HT-29 (cell line): ENCODE measurements at regions not wholly inside any gene's neighbourhood (a gene's known extent, or its start where the extent isn't known, plus 50 kb on each side); places are given as distances from the start of the nearest gene placed in this dataset.

ENCODE experiments used
- DNase-seq: peaks from one replicate; pipeline ENCODE4 v3.0.0-alpha.2; 2015; ENCODE audit warnings: low spot score

DNA sequence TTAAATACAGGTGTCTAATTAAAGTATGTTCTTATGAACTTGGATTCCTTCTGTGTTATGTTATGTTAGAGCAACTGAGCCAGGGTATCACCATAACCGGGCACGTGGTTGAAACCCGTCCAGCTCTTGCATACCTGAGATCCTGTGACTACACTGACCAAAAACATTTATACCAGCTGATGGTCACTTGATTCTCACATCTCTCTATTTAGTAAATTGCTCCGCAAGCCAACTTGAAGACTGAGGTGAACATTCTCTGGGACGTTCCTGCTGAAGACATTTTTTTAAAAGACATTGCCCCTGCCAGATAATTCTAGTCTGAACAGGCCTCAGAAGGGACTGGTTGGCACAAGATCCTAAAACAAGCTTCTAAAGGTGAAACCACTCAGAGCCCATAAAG is 550.0 kb upstream of the DIPK2B start:
- no peak for DNase-seq

DNA sequence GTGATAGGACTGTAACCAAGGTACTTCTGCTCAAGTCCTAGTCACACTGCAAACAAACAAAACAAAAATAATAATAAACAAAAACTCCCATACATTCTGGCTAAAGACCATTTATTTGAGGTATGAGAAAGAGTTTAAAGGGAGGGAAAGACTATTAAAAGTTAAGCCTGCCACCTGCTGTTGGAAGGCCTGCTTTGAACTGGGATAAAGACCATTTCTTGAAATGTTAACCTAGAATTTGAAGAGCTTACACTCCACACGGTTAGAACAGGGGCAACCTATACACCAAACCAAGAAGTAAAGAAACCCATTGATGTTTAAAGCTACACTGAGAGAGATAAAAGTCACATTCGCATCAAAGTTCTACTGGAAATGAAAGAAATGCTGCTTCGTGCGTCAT is 548.7 kb upstream of the DIPK2B start:
- DNase-seq = peak; percentile 33

DNA sequence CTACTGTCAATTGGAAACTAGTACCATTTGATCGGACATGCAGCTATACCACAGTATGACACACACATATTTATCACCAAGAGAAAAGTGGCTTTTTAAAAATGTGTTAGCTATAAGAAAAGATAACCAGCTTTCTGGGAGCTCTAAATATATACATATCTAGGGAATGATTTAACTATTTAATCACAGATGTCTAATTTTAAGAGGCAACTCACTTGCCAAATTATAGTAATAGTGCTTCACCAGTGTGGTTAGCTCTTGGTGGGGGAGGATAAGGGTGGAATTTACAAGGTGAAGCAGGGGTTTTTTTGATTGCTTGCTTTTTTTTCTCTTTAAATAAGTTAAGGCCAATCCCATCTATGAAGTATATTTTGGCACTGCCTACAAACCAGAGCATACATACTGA is 547.7 kb upstream of the DIPK2B start:
- DNase-seq = peak; percentile 1

- DNase-seq = peak; percentile 2
Measured at GRCh38 chrX:45747905-45748304, 547.2 kb upstream of the DIPK2B start.

- DNase-seq = peak; percentile 1
Measured at GRCh38 chrX:45745479-45745878, 544.8 kb upstream of the DIPK2B start.

DNA sequence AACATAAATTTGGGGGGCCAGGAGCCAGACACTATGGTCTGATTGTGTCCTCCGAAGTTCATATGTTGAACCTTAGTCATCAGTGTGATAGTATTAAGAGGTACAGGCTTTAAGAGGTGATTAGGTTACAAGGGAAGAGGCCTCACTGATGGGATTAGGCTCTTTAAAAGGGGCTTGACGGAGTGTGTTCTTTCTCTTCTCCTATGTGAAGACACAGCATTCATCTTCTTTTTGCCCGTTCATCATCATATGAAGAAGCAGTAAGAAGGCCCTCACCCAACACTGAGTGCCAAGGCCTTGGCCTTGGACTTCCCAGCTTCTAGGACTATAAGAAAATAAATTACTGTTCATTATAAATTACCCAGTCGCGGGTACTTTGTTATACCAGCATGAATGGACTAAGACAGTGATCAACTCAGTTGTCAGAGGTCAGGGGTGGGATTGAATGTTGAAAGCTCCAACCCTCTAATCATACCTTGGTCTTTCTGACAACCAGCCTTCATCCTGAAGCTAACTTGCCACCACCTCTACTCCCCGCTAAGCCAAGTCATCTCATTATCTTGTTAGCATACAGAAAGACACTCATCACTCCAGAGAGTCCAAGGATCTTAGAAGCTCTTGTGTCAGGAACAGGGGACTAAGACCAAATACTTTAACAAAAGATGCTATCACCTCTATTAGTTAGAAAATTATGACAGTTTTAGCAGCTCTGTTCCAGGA is 543.4 kb upstream of the DIPK2B start:
- no peak for DNase-seq

DNA sequence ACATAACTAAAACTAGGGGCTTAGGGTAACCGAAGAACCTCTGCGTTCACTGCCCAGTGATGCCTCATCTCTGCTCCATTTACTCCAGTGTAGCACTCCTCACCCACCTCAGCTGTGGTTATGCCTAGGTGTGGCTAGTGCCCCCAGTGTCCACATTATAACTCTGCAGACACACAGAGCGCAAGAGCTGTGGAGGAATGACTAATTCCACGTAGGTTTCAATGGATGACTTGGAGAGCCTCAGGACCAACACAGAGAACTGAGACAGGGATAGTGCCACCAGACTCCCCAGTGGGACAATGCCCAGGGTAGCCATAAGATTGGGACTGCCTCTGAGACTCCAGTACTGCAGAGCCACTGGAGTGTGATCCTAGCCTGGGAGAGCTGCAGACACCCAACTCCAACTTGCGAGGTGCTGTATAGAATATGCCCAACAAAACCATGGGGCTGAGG is 542.4 kb upstream of the DIPK2B start:
- peak; percentile 69 for DNase-seq

DNA sequence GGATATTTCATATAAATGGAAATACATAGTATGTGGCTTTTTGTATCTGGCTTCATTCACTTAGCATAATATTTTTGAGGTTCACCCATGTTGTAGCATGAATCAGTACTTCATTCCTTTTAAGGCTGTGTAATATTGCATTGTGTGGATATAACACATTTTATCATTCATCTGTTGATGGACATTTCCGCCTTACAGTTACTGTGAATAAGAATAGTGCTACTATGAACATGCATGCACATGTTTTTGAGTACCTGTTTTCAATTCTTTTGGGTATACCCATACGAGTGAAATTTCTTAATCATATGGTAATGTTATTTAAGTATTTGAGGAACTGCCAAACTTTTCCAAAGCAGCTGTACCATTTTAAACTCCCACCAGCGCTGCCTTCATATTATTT is 539.6 kb upstream of the DIPK2B start:
- DNase-seq = no peak

- no peak for DNase-seq
Measured at GRCh38 chrX:45735571-45735970, 534.9 kb upstream of the DIPK2B start.

DNA sequence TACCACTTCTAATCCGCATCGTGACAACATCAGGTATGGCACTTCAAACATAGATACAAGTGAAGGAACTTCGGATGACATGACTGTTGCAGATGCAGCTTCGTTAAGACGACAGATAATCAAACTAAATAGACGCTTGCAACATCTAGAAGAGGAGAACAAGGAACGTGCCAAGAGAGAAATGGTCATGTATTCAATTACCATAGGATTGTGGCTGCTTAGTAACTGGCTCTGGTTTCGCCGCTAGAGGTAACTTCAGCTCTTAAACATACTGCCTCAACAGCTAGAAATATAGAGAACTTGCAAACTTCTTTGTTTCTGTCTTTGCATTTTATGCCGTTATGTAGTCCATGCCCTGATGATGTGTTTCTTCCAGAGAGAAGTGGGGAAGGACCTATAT is 530.8 kb upstream of the DIPK2B start:
- DNase-seq = no peak

- no peak for DNase-seq
Measured at GRCh38 chrX:45727761-45728160, 527.1 kb upstream of the DIPK2B start.

GRCh38 chrX:45722471-45722870 is 521.8 kb upstream of the DIPK2B start:
- DNase-seq = no peak

GRCh38 chrX:45719751-45720501 is 519.2 kb upstream of the DIPK2B start:
- DNase-seq = no peak

DNA sequence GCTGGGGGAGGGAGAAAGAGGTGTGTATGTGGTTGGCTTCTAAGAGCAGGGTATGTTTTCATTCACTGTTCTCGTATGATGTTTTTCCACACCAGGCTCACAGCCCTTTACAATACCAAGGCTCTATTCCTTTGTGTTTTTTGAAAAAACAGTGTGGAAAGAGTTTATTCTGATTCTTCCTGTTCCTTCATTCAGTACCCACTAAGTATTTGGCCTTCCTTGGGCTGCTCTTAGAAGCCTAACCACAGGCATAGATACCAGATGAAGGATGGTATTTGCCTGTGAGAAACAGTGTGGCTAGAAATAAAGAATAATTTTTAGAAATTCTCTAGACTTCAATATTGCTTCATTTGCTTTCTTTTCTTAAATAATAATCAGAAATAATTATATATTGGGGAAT is 518.0 kb upstream of the DIPK2B start:
- DNase-seq = no peak

DNA sequence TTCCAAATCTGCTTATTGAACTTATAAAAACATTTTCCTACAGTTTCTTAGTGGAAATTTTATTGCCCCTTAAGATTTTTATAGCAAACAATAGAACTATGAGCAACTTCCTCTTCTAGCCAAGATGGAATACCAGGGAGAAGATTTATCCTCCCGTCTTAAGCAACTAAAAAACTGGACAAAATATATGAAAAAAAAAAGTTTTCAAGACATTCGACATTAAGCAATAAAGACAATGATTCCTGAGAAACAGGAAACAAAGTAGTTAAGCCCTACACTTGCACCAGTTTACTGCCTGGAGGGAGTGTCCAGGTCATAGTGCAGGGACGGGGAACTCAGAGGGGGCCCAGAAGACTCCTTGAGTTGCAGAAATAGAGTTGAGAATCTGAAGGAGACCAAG is 516.1 kb upstream of the DIPK2B start:
- no peak for DNase-seq

DNA sequence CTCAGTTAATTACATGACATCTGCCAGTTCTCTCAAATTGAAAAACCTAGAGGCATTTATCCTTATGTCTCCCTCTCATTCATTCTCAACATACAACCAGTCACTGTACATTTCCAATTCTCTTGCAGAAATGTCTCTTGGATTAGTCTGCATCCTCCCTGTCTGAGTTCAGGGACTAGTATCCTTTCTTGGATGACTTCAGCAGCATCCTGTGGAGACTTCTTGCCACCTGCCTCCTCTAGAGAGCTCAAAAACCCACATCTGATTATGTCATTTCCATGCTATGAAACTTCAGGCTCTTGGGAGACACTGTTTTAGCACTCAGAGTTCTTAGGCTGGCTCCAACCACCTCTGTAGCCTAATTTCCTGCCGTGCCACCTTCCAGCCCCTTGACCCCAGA is 515.1 kb upstream of the DIPK2B start:
- DNase-seq = no peak

DNA sequence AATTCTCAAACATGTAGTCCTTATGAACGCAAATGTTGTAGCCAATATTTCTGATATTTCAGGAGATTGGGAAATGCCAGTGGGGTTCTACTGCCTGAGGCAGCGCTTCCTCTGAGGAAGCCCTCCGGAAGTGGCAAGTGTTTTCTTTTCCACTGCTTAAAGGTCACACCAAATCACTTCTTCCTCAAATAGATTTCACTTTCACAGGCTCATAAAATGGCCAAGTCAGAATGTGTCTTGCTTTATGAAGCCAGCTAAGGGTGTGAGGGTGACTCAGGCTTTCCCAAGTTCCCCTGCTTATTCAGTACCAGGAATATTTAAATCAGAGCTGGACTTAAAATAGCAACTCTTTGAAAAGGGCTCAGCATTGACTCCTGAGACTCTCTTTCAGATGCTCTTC is 514.2 kb upstream of the DIPK2B start:
- peak; percentile 23 for DNase-seq

GRCh38 chrX:45712067-45712466 is 511.4 kb upstream of the DIPK2B start:
- DNase-seq = no peak

- no peak for DNase-seq
Measured at GRCh38 chrX:45711231-45711630, 510.6 kb upstream of the DIPK2B start.

DNA sequence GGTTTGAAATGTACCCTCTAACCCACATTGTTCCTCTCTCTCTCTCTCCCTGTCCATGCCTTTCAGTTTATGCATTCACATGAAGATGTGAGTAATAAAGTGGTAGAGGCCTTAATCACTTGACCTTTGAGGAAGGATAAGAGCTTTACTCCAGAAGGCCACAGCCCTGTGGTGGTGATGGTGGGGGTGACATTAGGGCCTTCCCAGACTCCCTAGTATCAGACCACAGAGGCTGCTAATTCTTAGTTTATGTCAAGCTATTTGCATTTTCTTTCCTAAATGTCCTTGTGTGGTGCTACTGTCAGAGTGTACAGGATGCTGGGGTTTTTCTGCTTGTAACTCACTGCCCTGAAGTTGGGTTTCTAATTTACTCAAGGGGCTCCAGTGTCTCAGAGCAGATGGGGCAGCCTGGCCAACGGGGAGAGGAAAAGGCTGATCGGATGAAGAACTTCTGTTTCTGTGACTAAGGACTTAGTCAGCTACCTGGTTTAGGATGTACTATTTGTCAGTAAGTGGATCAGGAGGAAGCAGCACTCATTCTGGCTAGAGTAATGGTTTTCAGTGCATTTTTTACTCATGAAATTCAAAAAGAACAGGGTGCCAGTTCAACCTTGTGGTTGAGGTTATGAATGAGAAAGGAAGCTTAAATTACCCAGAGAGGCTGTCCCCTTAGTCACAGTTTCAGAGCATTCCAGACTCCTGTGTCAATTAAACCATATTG is 509.6 kb upstream of the DIPK2B start:
- no peak for DNase-seq

GRCh38 chrX:45709381-45709780 is 508.7 kb upstream of the DIPK2B start:
- DNase-seq = no peak

DNA sequence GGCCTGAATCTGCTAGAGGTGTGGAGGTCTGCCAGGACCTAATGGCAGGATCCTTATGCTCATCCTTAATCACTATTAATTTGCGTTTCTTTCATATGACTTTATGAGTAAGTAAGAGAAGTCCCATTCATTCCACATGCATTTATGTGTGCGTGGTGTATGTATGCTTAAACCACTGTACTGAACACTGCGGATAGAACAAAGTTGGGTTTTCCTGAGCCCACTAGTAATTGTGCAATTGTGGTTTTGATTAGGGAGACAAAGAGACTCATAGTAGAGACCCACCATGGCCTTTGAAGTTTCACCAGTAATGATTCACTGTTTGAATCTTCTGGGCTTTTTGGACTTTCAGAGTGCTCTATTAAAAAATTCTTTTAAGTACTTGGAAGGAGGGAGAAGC is 498.5 kb upstream of the DIPK2B start:
- no peak for DNase-seq

GRCh38 chrX:45697591-45697990 is 496.9 kb upstream of the DIPK2B start:
- DNase-seq = no peak
